H9 (cell line): ENCODE measurements at regions not wholly inside any gene's neighbourhood (a gene's known extent, or its start where the extent isn't known, plus 50 kb on each side); places are given as distances from the start of the nearest gene placed in this dataset.

Source experiments
- DNase-seq: peaks from one replicate; pipeline ENCODE4 v3.0.0-alpha.2; 2017
- H2AFZ ChIP-seq: one replicate; pipeline ENCODE4 v1.6.1; 2013; ENCODE audit warnings: mild to moderate bottlenecking, low read length, control low read depth, moderate library complexity
- H2AK5ac ChIP-seq: 2 replicates; pipeline ENCODE4 v1.6.1; 2013; ENCODE audit warnings: low read length, control low read depth, mixed read lengths; ENCODE audit not compliant: insufficient read length
- H2BK120ac ChIP-seq: one replicate; pipeline ENCODE4 v1.6.1; 2013; ENCODE audit warnings: low read depth, mild to moderate bottlenecking, low read length, control low read depth, inconsistent platforms; ENCODE audit not compliant: poor library complexity, severe bottlenecking
- H2BK12ac ChIP-seq: 2 replicates; pipeline ENCODE4 v1.6.1; 2013; ENCODE audit warnings: low read length, control low read depth, mixed read lengths, low read depth; ENCODE audit not compliant: insufficient read length
- H2BK15ac ChIP-seq: 2 replicates; pipeline ENCODE4 v1.6.1; 2013; ENCODE audit warnings: low read depth, low read length, control low read depth
- H2BK20ac ChIP-seq: one replicate; pipeline ENCODE4 v1.6.1; 2013; ENCODE audit warnings: low read depth, mild to moderate bottlenecking, low read length, control low read depth, inconsistent platforms; ENCODE audit not compliant: poor library complexity, severe bottlenecking
- H2BK5ac ChIP-seq: 2 replicates; pipeline ENCODE4 v1.6.1; 2013; ENCODE audit warnings: low read length, control low read depth, mixed read lengths; ENCODE audit not compliant: insufficient read length
- H3K14ac ChIP-seq: 2 replicates; pipeline ENCODE4 v1.6.1; 2013; ENCODE audit warnings: low read length, control low read depth; ENCODE audit not compliant: insufficient read depth
- H3K18ac ChIP-seq: 2 replicates; pipeline ENCODE4 v1.6.1; 2013; ENCODE audit warnings: low read depth, mild to moderate bottlenecking, mixed read lengths, low read length, control low read depth; ENCODE audit not compliant: insufficient read length
- H3K23ac ChIP-seq: 2 replicates; pipeline ENCODE4 v1.6.1; 2013; ENCODE audit warnings: low read length, control low read depth, mixed read lengths, low read depth; ENCODE audit not compliant: insufficient read length
- H3K23me2 ChIP-seq: 2 replicates; pipeline ENCODE4 v1.6.1; 2013; ENCODE audit warnings: low read depth, mild to moderate bottlenecking, mixed read lengths, low read length, control low read depth; ENCODE audit not compliant: insufficient read length, poor library complexity, severe bottlenecking
- H3K27ac ChIP-seq: 2 replicates; pipeline ENCODE4 v1.5.1; 2013; ENCODE audit warnings: low read length, control low read depth, mixed read lengths, low read depth; ENCODE audit not compliant: insufficient read length
- H3K27me3 ChIP-seq: 2 replicates; pipeline ENCODE4 v1.6.1; 2013; ENCODE audit warnings: low read length, control low read depth, inconsistent platforms; ENCODE audit not compliant: insufficient read depth
- H3K4ac ChIP-seq: 2 replicates; pipeline ENCODE4 v1.6.1; 2013; ENCODE audit warnings: low read depth, mild to moderate bottlenecking, control low read depth, inconsistent platforms, low read length, moderate library complexity
- H3K4me1 ChIP-seq: 2 replicates; pipeline ENCODE4 v1.6.1; 2013; ENCODE audit warnings: low read length, control low read depth, inconsistent platforms; ENCODE audit not compliant: insufficient read depth
- H3K4me2 ChIP-seq: 2 replicates; pipeline ENCODE4 v1.6.1; 2013; ENCODE audit warnings: low read length, control low read depth, mixed read lengths; ENCODE audit not compliant: insufficient read length, insufficient read depth
- H3K56ac ChIP-seq: 2 replicates; pipeline ENCODE4 v1.6.1; 2013; ENCODE audit warnings: low read depth, mild to moderate bottlenecking, mixed read lengths, low read length, control low read depth; ENCODE audit not compliant: insufficient read length
- H3K79me1 ChIP-seq: 2 replicates; pipeline ENCODE4 v1.6.1; 2013; ENCODE audit warnings: low read depth, mild to moderate bottlenecking, moderate library complexity, low read length, control low read depth, inconsistent platforms; ENCODE audit not compliant: insufficient read depth, poor library complexity, severe bottlenecking
- H3K79me2 ChIP-seq: 2 replicates; pipeline ENCODE4 v1.6.1; 2013; ENCODE audit warnings: low read length, control low read depth, inconsistent platforms; ENCODE audit not compliant: insufficient read depth
- H3K9ac ChIP-seq: 2 replicates; pipeline ENCODE4 v1.6.1; 2013; ENCODE audit warnings: low read length, control low read depth, mixed read lengths; ENCODE audit not compliant: insufficient read length; ENCODE audit errors: extremely low read depth
- H3K9me3 ChIP-seq: one replicate; pipeline ENCODE4 v1.6.1; 2013; ENCODE audit warnings: low read depth, low read length, inconsistent platforms; ENCODE audit not compliant: control insufficient read depth
- H3T11ph ChIP-seq: one replicate; pipeline ENCODE4 v1.6.1; 2013; ENCODE audit warnings: mild to moderate bottlenecking, low read length, control low read depth, inconsistent platforms
- H4K20me1 ChIP-seq: one replicate; pipeline ENCODE4 v1.6.1; 2013; ENCODE audit not compliant: control insufficient read depth, insufficient read length, insufficient read depth
- H4K5ac ChIP-seq: 2 replicates; pipeline ENCODE4 v1.6.1; 2013; ENCODE audit warnings: low read depth, mild to moderate bottlenecking, mixed read lengths, low read length, control low read depth; ENCODE audit not compliant: insufficient read length
- H4K8ac ChIP-seq: replicated peaks from 2 replicates; pipeline ENCODE4 v1.6.1; 2013; ENCODE audit warnings: low read length, control low read depth, mixed read lengths, low read depth; ENCODE audit not compliant: insufficient read length
- H4K91ac ChIP-seq: 2 replicates; pipeline ENCODE4 v1.6.1; 2013; ENCODE audit warnings: low read depth, mild to moderate bottlenecking, moderate library complexity, mixed read lengths, low read length, control low read depth; ENCODE audit not compliant: insufficient read length
- H3K27ac Mint-ChIP-seq, 3 experiments: 2 replicates in 2 of 3; 3 replicates in 1 of 3; pipeline ENCODE4 v1.8.0; 2020 to 2021; ENCODE audit warnings: mixed read lengths in 3 of 3, mild to moderate bottlenecking in 1 of 3, moderate library complexity in 1 of 3
- H3K27me3 Mint-ChIP-seq: 2 replicates; pipeline ENCODE4 v1.8.0; 2021; ENCODE audit warnings: low read depth, mild to moderate bottlenecking, moderate library complexity, mixed read lengths
- H3K36me3 Mint-ChIP-seq, 3 experiments: 2 replicates in 2 of 3; 3 replicates in 1 of 3; pipeline ENCODE4 v1.8.0; 2020 to 2021; ENCODE audit warnings: low read depth in 3 of 3, mixed read lengths in 3 of 3; ENCODE audit not compliant: insufficient read depth in 1 of 3
- H3K4me1 Mint-ChIP-seq, 2 experiments: 2 replicates each; pipeline ENCODE4 v1.8.0; 2020; ENCODE audit warnings: mixed read lengths in 2 of 2
- H3K4me3 Mint-ChIP-seq, 2 experiments: 2 replicates in 1 of 2; 3 replicates in 1 of 2; pipeline ENCODE4 v1.8.0; 2020 to 2021; ENCODE audit warnings: mild to moderate bottlenecking in 2 of 2, mixed read lengths in 2 of 2, moderate library complexity in 1 of 2
- H3K9me3 Mint-ChIP-seq, 2 experiments: 2 replicates in 1 of 2; 3 replicates in 1 of 2; pipeline ENCODE4 v1.8.0; 2020; ENCODE audit warnings: mild to moderate bottlenecking in 2 of 2, mixed read lengths in 2 of 2, moderate library complexity in 1 of 2
- CTCF ChIP-seq: fragments of 200-600 bp; sonication (generic); conservative IDR thresholded peaks from 3 replicates; pipeline ENCODE4 v1.8.0; 2021; ENCODE audit warnings: antibody characterized with exemption, mild to moderate bottlenecking

- DNase-seq = no peak
- no peak overlapping the region for H3K23ac ChIP-seq
- H3K79me1 ChIP-seq = no peaks in the 10 kb centered on the region
- no peak overlapping the region for H4K91ac ChIP-seq
- H2AK5ac ChIP-seq = no peak overlapping the region
- no peak overlapping the region for H3K14ac ChIP-seq
- no peak overlapping the region for H4K5ac ChIP-seq
- H3K27ac Mint-ChIP-seq = no peak overlapping the region
- H3K36me3 Mint-ChIP-seq = peaks cover 0 to 4% (median 4%) of the 10 kb centered on the region in 3 experiments; a peak in 3 of 7 replicates
- no peak overlapping the region for H4K8ac ChIP-seq
- H3K9me3 Mint-ChIP-seq = peaks cover 0 to 2% of the 10 kb centered on the region in 2 experiments; a peak in 2 of 5 replicates
- no peak overlapping the region for H3K18ac ChIP-seq
- H3K4me1 Mint-ChIP-seq = no peaks in the 10 kb centered on the region
- H3K56ac ChIP-seq = no peak overlapping the region
- no peak overlapping the region for H3K4me3 Mint-ChIP-seq
- no peaks in the 10 kb centered on the region for H3K27me3 ChIP-seq
- H2BK20ac ChIP-seq = no peak overlapping the region
- no peaks in the 10 kb centered on the region for H4K20me1 ChIP-seq
- H3K4ac ChIP-seq = no peak overlapping the region
- no peak overlapping the region for H3K9ac ChIP-seq
- H3K27ac ChIP-seq = no peak overlapping the region
- H3K4me1 ChIP-seq = no peaks in the 10 kb centered on the region
- H3K4me2 ChIP-seq = no peak overlapping the region
- H3K9me3 ChIP-seq = no peaks in the 10 kb centered on the region
- H2BK120ac ChIP-seq = no peak overlapping the region
- H3K79me2 ChIP-seq = no peaks in the 10 kb centered on the region
- no peaks in the 10 kb centered on the region; the same call in 1 of the 2 replicates for H3K27me3 Mint-ChIP-seq
- no peak overlapping the region for H2BK12ac ChIP-seq
- no peak overlapping the region for H3T11ph ChIP-seq
- no peak overlapping the region for H2BK5ac ChIP-seq
- no peak overlapping the region for H2BK15ac ChIP-seq
- no peak for TF ChIP-seq CTCF
- no peak overlapping the region for H2AFZ ChIP-seq
- no peaks in the 10 kb centered on the region for H3K23me2 ChIP-seq
Observed at GRCh38 chr3:59696783-59697182, 647.0 kb upstream of the CFAP20DC start.
